OCI-LY1 (cell line): ENCODE measurements at regions not wholly inside any gene's neighbourhood (a gene's known extent, or its start where the extent isn't known, plus 50 kb on each side); places are given as distances from the start of the nearest gene placed in this dataset.

Experiments used
- H2AFZ ChIP-seq: fragments of 200-600 bp; sonication (generic), shearing (Covaris generic); 2 replicates; pipeline ENCODE4 v1.6.0; 2014; ENCODE audit warnings: antibody characterized with exemption, mild to moderate bottlenecking, low read length
- H3F3A ChIP-seq: fragments of 200-600 bp; sonication (generic), shearing (Covaris generic); 2 replicates; pipeline ENCODE4 v1.6.0; 2014; ENCODE audit warnings: mild to moderate bottlenecking, antibody characterized with exemption, low read length, moderate library complexity; ENCODE audit not compliant: insufficient read depth
- H3K27ac ChIP-seq: fragments of 200-600 bp; sonication (generic); 2 replicates; pipeline ENCODE4 v1.5.1; 2014; ENCODE audit warnings: low read length, mixed run types, mild to moderate bottlenecking, low read depth; ENCODE audit not compliant: poor library complexity, severe bottlenecking
- H3K27me3 ChIP-seq: fragments of 200-600 bp; sonication (generic); 2 replicates; pipeline ENCODE4 v1.6.0; 2014; ENCODE audit warnings: antibody characterized with exemption, mild to moderate bottlenecking, low read length, moderate library complexity; ENCODE audit not compliant: insufficient read depth
- H3K36me3 ChIP-seq: fragments of 200-600 bp; sonication (generic); 2 replicates; pipeline ENCODE4 v1.6.1; 2014; ENCODE audit warnings: mild to moderate bottlenecking, antibody characterized with exemption, low read length, moderate library complexity, mixed read lengths; ENCODE audit not compliant: insufficient read depth
- H3K4me1 ChIP-seq: fragments of 200-600 bp; sonication (generic); 2 replicates; pipeline ENCODE4 v1.5.1; 2014; ENCODE audit warnings: mild to moderate bottlenecking, low read length, moderate library complexity; ENCODE audit not compliant: insufficient read depth, severe bottlenecking
- H3K4me2 ChIP-seq: fragments of 200-600 bp; sonication (generic), shearing (Covaris generic); 2 replicates; pipeline ENCODE4 v1.6.1; 2014; ENCODE audit warnings: low read length
- H3K4me3 ChIP-seq: fragments of 200-600 bp; sonication (generic); 2 replicates; pipeline ENCODE4 v1.5.1; 2014; ENCODE audit warnings: low read length, low read depth, mild to moderate bottlenecking, mixed read lengths; ENCODE audit not compliant: poor library complexity, severe bottlenecking
- H3K79me2 ChIP-seq: fragments of 200-600 bp; shearing (Covaris generic); 2 replicates; pipeline ENCODE4 v1.6.1; 2016; ENCODE audit warnings: mixed run types, low read length, mixed read lengths; ENCODE audit not compliant: insufficient read depth
- H3K9ac ChIP-seq: fragments of 200-600 bp; sonication (generic), shearing (Covaris generic); 2 replicates; pipeline ENCODE4 v1.6.1; 2014; ENCODE audit warnings: mild to moderate bottlenecking, low read length, mixed read lengths
- H3K9me2 ChIP-seq: fragments of 200-600 bp; sonication (generic), shearing (Covaris generic); 2 replicates; pipeline ENCODE4 v1.6.1; 2014; ENCODE audit warnings: low read depth, mild to moderate bottlenecking, low read length, mixed read lengths
- H3K9me3 ChIP-seq: fragments of 200-600 bp; shearing (Covaris generic); 2 replicates; pipeline ENCODE4 v1.6.1; 2014; ENCODE audit warnings: low read length, mixed read lengths
- H4K20me1 ChIP-seq: fragments of 200-600 bp; sonication (generic), shearing (Covaris generic); 2 replicates; pipeline ENCODE4 v1.6.0; 2016; ENCODE audit warnings: mild to moderate bottlenecking, low read length; ENCODE audit not compliant: insufficient read depth
- EZH2 ChIP-seq: fragments of 200-600 bp; sonication (generic), shearing (Covaris generic); IDR thresholded peaks from 2 replicates; pipeline ENCODE4 v1.8.0; 2017; ENCODE audit warnings: borderline replicate concordance, mixed run types, mild to moderate bottlenecking, antibody characterized with exemption, low read length, moderate library complexity, mixed read lengths
- TF ChIP-seq, protein P1 (sequence below): fragments of 200-600 bp; sonication (generic), shearing (Covaris generic); IDR thresholded peaks from 2 replicates; pipeline ENCODE4 v1.5.1; 2017; ENCODE audit warnings: mild to moderate bottlenecking, antibody characterized with exemption, low read length, moderate library complexity, mixed read lengths

DNA sequence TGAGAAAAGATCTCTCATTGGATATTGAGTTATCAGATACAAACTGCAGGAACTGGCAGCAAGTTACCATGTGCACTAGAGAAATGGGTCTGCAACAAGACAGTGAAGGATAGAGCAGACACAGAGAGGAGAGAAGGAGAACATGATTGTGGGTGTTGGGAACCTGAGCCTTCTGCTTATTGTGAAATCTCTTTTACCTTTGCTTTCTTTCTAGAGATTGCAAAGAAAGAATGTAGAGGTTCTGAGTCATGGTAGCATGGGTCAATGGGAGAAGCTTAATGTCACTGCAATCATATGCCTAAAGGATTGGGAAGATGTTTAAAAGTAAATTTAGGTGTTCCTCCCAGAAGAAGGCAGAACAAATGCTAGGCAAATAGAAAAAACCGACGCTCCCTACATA, 821.4 kb downstream of the CCSER2 start:
- Histone ChIP-seq H3K9me3 (no peaks in the 10 kb centered on the region), H3F3A (no peaks in the 10 kb centered on the region), H2AFZ (no peak overlapping the region), H4K20me1 (no peaks in the 10 kb centered on the region), H3K9ac (no peak overlapping the region), H3K4me3 (no peak overlapping the region), H3K4me2 (no peak overlapping the region), H3K36me3 (no peaks in the 10 kb centered on the region), H3K79me2 (no peaks in the 10 kb centered on the region), H3K4me1 (no peaks in the 10 kb centered on the region), H3K27me3 (no peaks in the 10 kb centered on the region), H3K27ac (no peak overlapping the region), H3K9me2 (no peaks in the 10 kb centered on the region)
- TF ChIP-seq, protein P1, sequence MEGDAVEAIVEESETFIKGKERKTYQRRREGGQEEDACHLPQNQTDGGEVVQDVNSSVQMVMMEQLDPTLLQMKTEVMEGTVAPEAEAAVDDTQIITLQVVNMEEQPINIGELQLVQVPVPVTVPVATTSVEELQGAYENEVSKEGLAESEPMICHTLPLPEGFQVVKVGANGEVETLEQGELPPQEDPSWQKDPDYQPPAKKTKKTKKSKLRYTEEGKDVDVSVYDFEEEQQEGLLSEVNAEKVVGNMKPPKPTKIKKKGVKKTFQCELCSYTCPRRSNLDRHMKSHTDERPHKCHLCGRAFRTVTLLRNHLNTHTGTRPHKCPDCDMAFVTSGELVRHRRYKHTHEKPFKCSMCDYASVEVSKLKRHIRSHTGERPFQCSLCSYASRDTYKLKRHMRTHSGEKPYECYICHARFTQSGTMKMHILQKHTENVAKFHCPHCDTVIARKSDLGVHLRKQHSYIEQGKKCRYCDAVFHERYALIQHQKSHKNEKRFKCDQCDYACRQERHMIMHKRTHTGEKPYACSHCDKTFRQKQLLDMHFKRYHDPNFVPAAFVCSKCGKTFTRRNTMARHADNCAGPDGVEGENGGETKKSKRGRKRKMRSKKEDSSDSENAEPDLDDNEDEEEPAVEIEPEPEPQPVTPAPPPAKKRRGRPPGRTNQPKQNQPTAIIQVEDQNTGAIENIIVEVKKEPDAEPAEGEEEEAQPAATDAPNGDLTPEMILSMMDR = no peak
- TF ChIP-seq EZH2 = no peak

DNA sequence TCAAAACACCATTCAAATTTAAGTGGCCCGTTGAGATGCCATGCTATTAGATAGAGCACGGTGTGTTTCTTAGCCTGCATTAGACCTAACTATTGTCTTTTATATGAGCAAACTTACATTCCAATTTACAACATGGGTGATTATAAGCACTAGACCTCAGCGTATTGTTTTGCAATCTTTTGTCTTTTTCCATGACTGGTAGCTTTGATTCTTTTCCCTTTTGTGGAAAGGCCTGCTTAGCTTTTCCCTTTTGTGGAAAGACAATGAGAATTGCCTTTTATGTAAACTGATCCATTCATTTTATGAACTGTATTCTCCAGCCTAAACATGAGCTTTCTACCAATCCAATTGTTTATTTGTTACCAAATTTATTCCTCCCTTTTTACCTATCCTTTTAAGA, 823.1 kb downstream of the CCSER2 start:
- Histone ChIP-seq H3K9me3 (no peaks in the 10 kb centered on the region), H3K36me3 (no peaks in the 10 kb centered on the region), H3F3A (no peaks in the 10 kb centered on the region), H3K27me3 (no peaks in the 10 kb centered on the region), H3K4me3 (no peak overlapping the region), H3K4me2 (no peak overlapping the region), H3K4me1 (no peaks in the 10 kb centered on the region), H3K9me2 (no peaks in the 10 kb centered on the region), H4K20me1 (no peaks in the 10 kb centered on the region), H3K9ac (no peak overlapping the region), H3K27ac (no peak overlapping the region), H3K79me2 (no peaks in the 10 kb centered on the region), H2AFZ (no peak overlapping the region)
- no peak for TF ChIP-seq EZH2
- TF ChIP-seq, protein P1 = no peak

DNA sequence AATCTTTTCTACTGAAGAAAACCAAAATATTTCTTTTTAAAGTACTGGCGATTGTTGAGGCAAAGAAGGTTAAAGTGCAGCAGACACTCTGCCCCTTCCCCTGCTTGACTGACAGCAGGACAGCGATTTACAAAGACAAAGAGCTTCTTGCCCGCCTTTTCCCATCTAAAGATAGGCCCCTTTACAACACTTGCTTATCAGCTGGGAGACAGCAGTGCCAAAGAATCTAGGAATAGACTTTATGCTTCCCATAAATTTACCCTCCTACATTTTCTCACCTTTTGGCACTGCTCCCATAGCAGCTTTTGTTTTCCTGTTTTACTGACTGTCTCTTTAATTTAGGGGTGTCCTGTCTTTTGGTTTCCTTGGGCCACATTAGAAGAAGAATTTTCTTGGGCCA, 824.1 kb downstream of the CCSER2 start:
- H3K27me3 ChIP-seq = no peaks in the 10 kb centered on the region

More for the DNA sequence above, 824.1 kb downstream of the CCSER2 start:
- Histone ChIP-seq H3K27ac (no peak overlapping the region), H3K4me3 (no peak overlapping the region), H3K9ac (no peak overlapping the region), H3F3A (no peaks in the 10 kb centered on the region), H3K9me2 (no peaks in the 10 kb centered on the region), H3K4me1 (no peaks in the 10 kb centered on the region), H3K79me2 (no peaks in the 10 kb centered on the region), H3K36me3 (no peaks in the 10 kb centered on the region), H4K20me1 (no peaks in the 10 kb centered on the region), H3K4me2 (no peak overlapping the region), H3K9me3 (no peaks in the 10 kb centered on the region), H2AFZ (no peak overlapping the region)
- TF ChIP-seq, protein P1 = no peak
- TF ChIP-seq EZH2 = no peak
